OCI-LY3 (cell line): ENCODE measurements at regions not wholly inside any gene's neighbourhood (a gene's known extent, or its start where the extent isn't known, plus 50 kb on each side); places are given as distances from the start of the nearest gene placed in this dataset.

Experiments
- H2AFZ ChIP-seq: fragments of 200-600, 300-600 bp; shearing (Covaris generic); 2 replicates; pipeline ENCODE4 v1.6.0; 2014; ENCODE audit warnings: antibody characterized with exemption, low read depth, low read length
- H3K27ac ChIP-seq: fragments of 200-600, 300-600 bp; sonication (generic); 2 replicates; pipeline ENCODE4 v1.5.1; 2014; ENCODE audit warnings: mild to moderate bottlenecking, low read length, moderate library complexity, mixed read lengths
- H3K27me3 ChIP-seq: fragments of 200-600, 300-600 bp; sonication (generic); 2 replicates; pipeline ENCODE4 v1.6.1; 2014; ENCODE audit warnings: low read depth, low read length, mixed read lengths
- H3K36me3 ChIP-seq: fragments of 200-600, 300-600 bp; sonication (generic); replicated peaks from 2 replicates; pipeline ENCODE3; 2014; ENCODE audit warnings: low read depth, low read length, mixed read lengths
- H3K4me1 ChIP-seq: fragments of 300-600, 200-600 bp; sonication (generic); 2 replicates; pipeline ENCODE4 v1.6.1; 2014; ENCODE audit warnings: low read length, mixed read lengths
- H3K4me2 ChIP-seq: fragments of 200-600, 300-600 bp; sonication (generic); 2 replicates; pipeline ENCODE4 v1.6.1; 2014; ENCODE audit warnings: low read length, mixed read lengths
- H3K4me3 ChIP-seq: fragments of 300-600, 200-600 bp; sonication (generic); 2 replicates; pipeline ENCODE4 v1.5.1; 2014; ENCODE audit warnings: antibody characterized with exemption, mild to moderate bottlenecking, low read length, moderate library complexity
- H3K79me2 ChIP-seq: fragments of 300-600, 200-600 bp; shearing (Covaris generic); 2 replicates; pipeline ENCODE4 v1.6.1; 2014; ENCODE audit warnings: mild to moderate bottlenecking, low read length, mixed read lengths
- H3K9ac ChIP-seq: fragments of 300-600, 200-600 bp; shearing (Covaris generic); 2 replicates; pipeline ENCODE4 v1.6.0; 2014; ENCODE audit warnings: mild to moderate bottlenecking, low read length, moderate library complexity
- H3K9me3 ChIP-seq: fragments of 200-600, 300-600 bp; shearing (Covaris generic); 2 replicates; pipeline ENCODE4 v1.6.1; 2014; ENCODE audit warnings: low read length, mixed read lengths; ENCODE audit not compliant: insufficient read depth
- H4K20me1 ChIP-seq: fragments of 200-600, 300-600 bp; sonication (generic); 2 replicates; pipeline ENCODE4 v1.6.1; 2016; ENCODE audit warnings: low read length, mixed read lengths; ENCODE audit not compliant: insufficient read depth
- EZH2phosphoT487 ChIP-seq: fragments of 200-600 bp; shearing (Covaris generic); IDR thresholded peaks from 2 replicates; pipeline ENCODE4 v1.6.1; 2018; ENCODE audit warnings: antibody characterized with exemption, mixed run types, low read depth
- TF ChIP-seq, protein P1 (sequence below): fragments of 200-600, 300-600 bp; sonication (generic); IDR thresholded peaks from 2 replicates; pipeline ENCODE4 v1.5.1; 2014; ENCODE audit warnings: antibody characterized with exemption, low read length, low read depth

GRCh38 chr5:125814119-125814518 is 609.1 kb upstream of the GRAMD2B start:
- no peak overlapping the region for H3K4me3 ChIP-seq
- H3K4me2 ChIP-seq, result no peak overlapping the region
- H3K9ac ChIP-seq, result no peak overlapping the region
- H3K4me1 ChIP-seq, result no peaks in the 10 kb centered on the region
- no peaks in the 10 kb centered on the region for H3K79me2 ChIP-seq
- H3K27me3 ChIP-seq, result no peaks in the 10 kb centered on the region
- H4K20me1 ChIP-seq, result no peaks in the 10 kb centered on the region
- no peak overlapping the region for H2AFZ ChIP-seq
- no peaks in the 10 kb centered on the region for H3K36me3 ChIP-seq
- no peaks in the 10 kb centered on the region for H3K9me3 ChIP-seq
- no peak overlapping the region for H3K27ac ChIP-seq
- TF ChIP-seq, protein P1, sequence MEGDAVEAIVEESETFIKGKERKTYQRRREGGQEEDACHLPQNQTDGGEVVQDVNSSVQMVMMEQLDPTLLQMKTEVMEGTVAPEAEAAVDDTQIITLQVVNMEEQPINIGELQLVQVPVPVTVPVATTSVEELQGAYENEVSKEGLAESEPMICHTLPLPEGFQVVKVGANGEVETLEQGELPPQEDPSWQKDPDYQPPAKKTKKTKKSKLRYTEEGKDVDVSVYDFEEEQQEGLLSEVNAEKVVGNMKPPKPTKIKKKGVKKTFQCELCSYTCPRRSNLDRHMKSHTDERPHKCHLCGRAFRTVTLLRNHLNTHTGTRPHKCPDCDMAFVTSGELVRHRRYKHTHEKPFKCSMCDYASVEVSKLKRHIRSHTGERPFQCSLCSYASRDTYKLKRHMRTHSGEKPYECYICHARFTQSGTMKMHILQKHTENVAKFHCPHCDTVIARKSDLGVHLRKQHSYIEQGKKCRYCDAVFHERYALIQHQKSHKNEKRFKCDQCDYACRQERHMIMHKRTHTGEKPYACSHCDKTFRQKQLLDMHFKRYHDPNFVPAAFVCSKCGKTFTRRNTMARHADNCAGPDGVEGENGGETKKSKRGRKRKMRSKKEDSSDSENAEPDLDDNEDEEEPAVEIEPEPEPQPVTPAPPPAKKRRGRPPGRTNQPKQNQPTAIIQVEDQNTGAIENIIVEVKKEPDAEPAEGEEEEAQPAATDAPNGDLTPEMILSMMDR, result no peak
- no peak for TF ChIP-seq EZH2phosphoT487

- Histone ChIP-seq H3K4me1 (no peaks in the 10 kb centered on the region), H3K27ac (no peak overlapping the region), H3K27me3 (no peaks in the 10 kb centered on the region), H3K9ac (no peak overlapping the region), H3K9me3 (no peaks in the 10 kb centered on the region), H3K4me2 (no peak overlapping the region), H2AFZ (no peak overlapping the region), H3K4me3 (no peak overlapping the region), H3K36me3 (no peaks in the 10 kb centered on the region), H3K79me2 (no peaks in the 10 kb centered on the region), H4K20me1 (no peaks in the 10 kb centered on the region)
- TF ChIP-seq, protein P1, result no peak
- TF ChIP-seq EZH2phosphoT487, result no peak
Observed at GRCh38 chr5:125823572-125823971, 599.6 kb upstream of the GRAMD2B start.

GRCh38 chr5:125826214-125826613 is 597.0 kb upstream of the GRAMD2B start:
- no peak overlapping the region for H3K27ac ChIP-seq
- H3K27me3 ChIP-seq, result no peaks in the 10 kb centered on the region

GRCh38 chr5:125829349-125829748 is 593.9 kb upstream of the GRAMD2B start:
- Histone ChIP-seq H3K9me3 (no peaks in the 10 kb centered on the region), H3K27me3 (no peaks in the 10 kb centered on the region), H3K4me3 (no peak overlapping the region), H2AFZ (no peak overlapping the region), H4K20me1 (no peaks in the 10 kb centered on the region), H3K27ac (no peak overlapping the region), H3K79me2 (no peaks in the 10 kb centered on the region), H3K4me1 (peaks cover 9% of the 10 kb centered on the region), H3K9ac (no peak overlapping the region), H3K4me2 (peak overlapping the region; percentile 26; the same call in 1 of the 2 replicates), H3K36me3 (no peaks in the 10 kb centered on the region)
- no peak for TF ChIP-seq EZH2phosphoT487
- TF ChIP-seq, protein P1, result peak; percentile 43

More at GRCh38 chr5:125826214-125826613, 597.0 kb upstream of the GRAMD2B start:
- Histone ChIP-seq H3K4me3 (no peak overlapping the region), H4K20me1 (no peaks in the 10 kb centered on the region), H3K9ac (no peak overlapping the region), H2AFZ (no peak overlapping the region), H3K4me1 (peaks cover 9% of the 10 kb centered on the region), H3K9me3 (no peaks in the 10 kb centered on the region), H3K36me3 (no peaks in the 10 kb centered on the region), H3K79me2 (no peaks in the 10 kb centered on the region), H3K4me2 (no peak overlapping the region)
- no peak for TF ChIP-seq EZH2phosphoT487
- TF ChIP-seq, protein P1, result peak; percentile 15; the same call in 1 of the 2 replicates
